ENCODE measurements at regions not wholly inside any gene's neighbourhood (a gene's known extent, or its start where the extent isn't known, plus 50 kb on each side); places are given as distances from the start of the nearest gene placed in this dataset.

DNA sequence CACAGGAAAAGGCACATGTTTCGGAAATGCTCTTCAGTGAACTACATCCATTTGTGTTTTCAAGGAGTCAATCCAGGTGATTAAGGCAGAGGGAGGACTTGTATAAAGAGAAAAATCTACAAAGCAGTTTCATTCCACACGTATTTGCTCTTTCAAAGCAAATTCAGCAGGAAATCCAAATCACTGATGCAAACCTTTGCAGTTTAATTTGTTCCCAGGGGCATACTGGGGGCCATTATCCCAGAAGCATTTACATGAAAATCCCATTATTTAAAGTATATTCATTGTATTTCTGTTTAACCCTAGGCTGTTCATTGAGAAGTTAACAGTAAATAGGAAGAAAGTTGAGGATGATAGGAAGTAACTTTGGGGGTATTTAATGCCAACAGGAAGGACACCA, 147.9 kb downstream of the PMP22 start:
- no peak for DNase-seq (ENCODE audit: low spot score)
- TF ChIP-seq, protein P1, sequence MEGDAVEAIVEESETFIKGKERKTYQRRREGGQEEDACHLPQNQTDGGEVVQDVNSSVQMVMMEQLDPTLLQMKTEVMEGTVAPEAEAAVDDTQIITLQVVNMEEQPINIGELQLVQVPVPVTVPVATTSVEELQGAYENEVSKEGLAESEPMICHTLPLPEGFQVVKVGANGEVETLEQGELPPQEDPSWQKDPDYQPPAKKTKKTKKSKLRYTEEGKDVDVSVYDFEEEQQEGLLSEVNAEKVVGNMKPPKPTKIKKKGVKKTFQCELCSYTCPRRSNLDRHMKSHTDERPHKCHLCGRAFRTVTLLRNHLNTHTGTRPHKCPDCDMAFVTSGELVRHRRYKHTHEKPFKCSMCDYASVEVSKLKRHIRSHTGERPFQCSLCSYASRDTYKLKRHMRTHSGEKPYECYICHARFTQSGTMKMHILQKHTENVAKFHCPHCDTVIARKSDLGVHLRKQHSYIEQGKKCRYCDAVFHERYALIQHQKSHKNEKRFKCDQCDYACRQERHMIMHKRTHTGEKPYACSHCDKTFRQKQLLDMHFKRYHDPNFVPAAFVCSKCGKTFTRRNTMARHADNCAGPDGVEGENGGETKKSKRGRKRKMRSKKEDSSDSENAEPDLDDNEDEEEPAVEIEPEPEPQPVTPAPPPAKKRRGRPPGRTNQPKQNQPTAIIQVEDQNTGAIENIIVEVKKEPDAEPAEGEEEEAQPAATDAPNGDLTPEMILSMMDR (IDR thresholded peaks at IDR 0.05): no peak
- no peak overlapping the region for H3K4me3 ChIP-seq

DNA sequence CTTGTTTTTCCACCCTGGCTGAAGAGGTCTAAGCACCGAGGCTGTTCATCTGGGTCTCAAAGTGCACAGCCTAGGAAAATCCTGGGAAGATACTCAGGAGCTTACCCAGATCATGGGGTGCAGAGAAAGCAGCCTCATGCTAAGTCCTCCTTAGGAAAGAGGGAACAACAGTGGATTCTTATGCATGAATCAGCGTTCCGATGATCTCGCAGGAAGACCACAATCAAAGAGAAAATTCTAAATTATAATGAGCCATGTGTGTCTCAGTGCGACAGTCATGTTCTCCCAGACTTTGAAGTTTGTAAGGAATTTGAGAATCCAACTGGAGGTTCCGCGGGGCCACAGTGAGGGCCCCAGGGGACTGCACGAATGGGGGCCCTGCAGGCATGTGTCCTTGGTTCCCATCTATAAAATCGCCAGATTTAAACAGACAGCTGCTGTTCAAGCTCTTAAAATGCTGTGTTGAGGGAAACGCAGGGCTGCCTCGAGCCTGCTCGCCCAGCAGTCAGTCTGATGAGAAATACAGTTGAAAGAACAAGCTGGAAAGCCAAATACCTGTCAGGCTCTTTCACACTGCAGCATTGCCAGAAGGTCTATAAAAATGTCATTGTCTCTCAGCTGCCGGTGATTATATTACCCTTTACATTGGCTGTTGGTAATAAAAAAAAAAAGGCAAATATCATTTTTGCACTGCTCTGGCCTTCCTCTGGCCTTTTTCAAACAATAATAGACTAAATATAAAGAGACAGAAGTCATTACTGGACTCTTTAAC, 152.1 kb downstream of the PMP22 start:
- Histone ChIP-seq H3K4me3 (no peak overlapping the region), H3K27ac (no peak overlapping the region)
- TF ChIP-seq, protein P1 (IDR thresholded peaks at IDR 0.05): no peak
- DNase-seq (ENCODE audit: low spot score): no peak

More for the DNA sequence above, 147.9 kb downstream of the PMP22 start:
- H3K27ac ChIP-seq: no peak overlapping the region

DNA sequence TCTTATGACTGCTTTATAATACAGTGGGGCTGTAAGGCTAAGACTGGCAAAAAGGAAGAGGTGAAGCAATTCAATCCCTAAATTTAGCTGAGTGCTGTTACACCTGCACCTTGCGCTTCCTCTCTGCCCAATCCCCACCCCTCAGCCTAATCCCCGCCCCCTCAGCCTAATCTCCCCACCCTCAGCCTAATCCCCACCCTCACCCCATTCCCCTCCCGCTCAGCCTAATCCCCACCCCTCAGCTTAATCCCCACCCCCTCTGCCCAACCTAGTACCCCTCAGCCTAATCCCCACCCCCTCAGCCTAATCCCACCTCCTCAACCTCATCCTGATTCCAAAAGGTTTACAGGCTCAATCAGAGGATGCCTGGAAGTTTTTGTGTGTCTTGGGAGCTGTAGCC, 155.5 kb downstream of the PMP22 start:
- TF ChIP-seq, protein P1 (IDR thresholded peaks at IDR 0.05): no peak
- Histone ChIP-seq H3K4me3 (no peak overlapping the region), H3K27ac (no peak overlapping the region)
- no peak for DNase-seq (ENCODE audit: low spot score)

DNA sequence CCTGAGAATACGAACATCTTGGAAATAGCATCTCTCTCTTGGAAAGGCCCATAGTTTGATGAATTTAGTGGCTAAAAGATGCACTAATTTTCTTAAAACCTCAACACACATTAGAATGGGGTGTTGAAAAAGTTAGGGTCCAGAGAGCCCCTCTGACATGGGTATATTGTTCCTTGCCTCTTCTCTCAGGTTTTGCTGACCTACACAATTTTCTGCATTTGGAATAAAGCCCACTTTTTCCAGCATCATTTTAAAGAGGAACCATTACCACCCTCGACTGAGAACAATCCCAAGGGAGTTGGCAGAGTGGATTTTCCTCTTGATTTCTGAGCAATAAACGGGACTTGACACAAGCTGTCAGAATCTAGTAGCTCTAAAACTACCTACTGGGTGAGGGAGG, 156.1 kb downstream of the PMP22 start:
- Histone ChIP-seq H3K27ac (no peak overlapping the region), H3K4me3 (no peak overlapping the region)
- no peak for DNase-seq (ENCODE audit: low spot score)
- TF ChIP-seq, protein P1 (IDR thresholded peaks at IDR 0.05): no peak

DNA sequence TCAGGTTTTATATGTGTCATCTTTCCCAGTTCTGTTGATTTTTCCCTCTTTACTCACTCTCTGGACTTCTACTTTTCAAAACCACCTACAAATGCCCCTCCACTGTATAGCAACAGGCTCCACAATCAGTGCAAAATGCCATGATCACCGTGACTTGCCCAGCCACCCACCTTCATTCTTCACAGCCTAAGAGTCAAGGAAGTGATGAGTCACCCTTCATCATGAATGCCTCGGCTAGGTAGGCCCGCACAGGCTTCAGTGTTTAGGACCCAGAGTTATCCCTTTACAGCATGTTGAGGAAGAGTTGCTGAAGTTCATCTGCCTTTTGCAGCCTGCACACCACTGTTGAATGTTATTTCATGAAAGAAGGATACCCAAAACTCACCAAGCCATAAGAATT, 158.6 kb downstream of the PMP22 start:
- TF ChIP-seq, protein P1 (IDR thresholded peaks at IDR 0.05): no peak
- Histone ChIP-seq H3K4me3 (no peak overlapping the region), H3K27ac (no peak overlapping the region)
- DNase-seq (ENCODE audit: low spot score): no peak

DNA sequence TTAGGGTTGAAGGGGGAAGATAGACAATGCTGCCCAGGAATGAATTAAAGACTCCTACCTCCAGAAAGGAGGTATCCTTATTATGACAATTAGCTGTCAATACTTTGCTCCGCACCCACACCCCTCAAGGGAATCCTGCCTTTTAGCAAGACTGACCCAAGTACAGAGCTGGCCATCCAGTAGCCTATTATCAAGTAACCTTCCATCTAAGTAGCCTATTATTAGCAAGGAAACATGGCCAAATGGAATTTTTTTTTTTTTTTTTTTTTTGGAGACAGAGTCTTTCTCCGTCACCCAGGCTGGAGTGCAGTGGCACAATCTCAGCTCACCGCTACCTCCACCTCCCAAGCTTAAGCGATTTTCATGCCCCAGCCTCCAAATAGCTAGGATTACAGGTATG, 161.3 kb downstream of the PMP22 start:
- H3K4me3 ChIP-seq: no peak overlapping the region
- no peak for DNase-seq (ENCODE audit: low spot score)

DNA sequence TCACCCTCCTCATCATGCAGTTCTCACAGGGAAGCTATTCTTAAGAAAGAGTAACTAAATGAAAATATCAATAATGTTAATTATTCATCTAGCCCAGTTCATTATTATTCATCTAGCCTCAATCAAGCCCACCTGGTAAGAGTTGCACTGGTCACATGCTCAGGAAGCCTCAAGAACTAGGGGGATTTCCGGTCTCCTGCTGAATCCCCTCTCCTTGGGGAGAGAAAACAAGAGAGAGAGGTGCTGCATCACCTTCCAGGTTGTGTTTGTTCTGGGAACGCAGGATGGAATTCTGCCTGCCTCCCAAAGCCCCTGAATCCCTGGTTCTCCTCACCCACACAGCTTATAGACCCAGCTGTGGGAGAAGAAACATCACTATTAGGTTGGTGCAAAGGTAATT, 164.0 kb downstream of the PMP22 start:
- DNase-seq (ENCODE audit: low spot score): no peak
- Histone ChIP-seq H3K27ac (no peak overlapping the region), H3K4me3 (no peak overlapping the region)
- TF ChIP-seq, protein P1 (IDR thresholded peaks at IDR 0.05): no peak

More for the DNA sequence above, 161.3 kb downstream of the PMP22 start:
- TF ChIP-seq, protein P1 (IDR thresholded peaks at IDR 0.05): no peak
- no peak overlapping the region for H3K27ac ChIP-seq
